Naive thymus-derived CD4-positive, alpha-beta T cell (primary cell): ENCODE measurements at regions not wholly inside any gene's neighbourhood (a gene's known extent, or its start where the extent isn't known, plus 50 kb on each side); places are given as distances from the start of the nearest gene placed in this dataset.
"Not testable (repeated sequence)": the region's sequence is repeated elsewhere in the genome, so short reads cannot be mapped to it uniquely, and the experiment has no call there.

Experiments used
- ATAC-seq: fragments of 150-1000 bp; cut with Tn5 transposase; 2 replicates; pipeline ENCODE4 v1.10.0; 2021; ENCODE audit warnings: mild to moderate bottlenecking, moderate library complexity
- CTCF ChIA-PET: fragments of 350-600 bp; sonication (Branson Sonifier 250); formaldehyde crosslinking; loops from one replicate; lab custom pipeline; 2021; ENCODE audit warnings: antibody characterized with exemption; lab: Charles Lee
- POLR2A ChIA-PET: fragments of 350-600 bp; sonication (Branson Sonifier 250); formaldehyde crosslinking; loops from one replicate; lab custom pipeline; 2021; ENCODE audit warnings: antibody characterized with exemption, inconsistent platforms; lab: Charles Lee
- DNase-seq, 9 donors: peaks; one replicate each; pipeline versions ENCODE4 v3.0.0 to v3.0.0-alpha.2; 2020 to 2022; ENCODE audit warnings: mixed read lengths in 1 of 9
- H3K27ac ChIP-seq: one replicate; pipeline ENCODE4 v1.7.0; 2013; ENCODE audit warnings: mild to moderate bottlenecking, low read depth, low read length, moderate library complexity
- H3K27me3 ChIP-seq, 2 donors: one replicate each; pipeline ENCODE4 v1.7.0; 2013; ENCODE audit warnings: low read length in 2 of 2, mild to moderate bottlenecking in 2 of 2, moderate library complexity in 2 of 2; ENCODE audit not compliant: control insufficient read depth in 2 of 2, insufficient read depth in 2 of 2
- H3K36me3 ChIP-seq, 3 experiments: 1 replicate in 2 of 3; 2 replicates in 1 of 3; pipeline ENCODE4 v1.7.0; 2013; ENCODE audit warnings: low read length in 3 of 3, mild to moderate bottlenecking in 3 of 3, moderate library complexity in 1 of 3; ENCODE audit not compliant: insufficient read depth in 3 of 3, control insufficient read depth in 2 of 3
- H3K4me1 ChIP-seq, 2 donors: one replicate each; pipeline ENCODE4 v1.7.0; 2013; ENCODE audit warnings: low read length in 2 of 2, mild to moderate bottlenecking in 2 of 2, moderate library complexity in 1 of 2; ENCODE audit not compliant: control insufficient read depth in 2 of 2, insufficient read depth in 2 of 2
- H3K4me3 ChIP-seq: 2 replicates; pipeline ENCODE4 v1.7.0; 2013; ENCODE audit warnings: mild to moderate bottlenecking, low read length
- H3K9me3 ChIP-seq, 3 experiments: 1 replicate in 2 of 3; 2 replicates in 1 of 3; pipeline ENCODE4 v1.7.0; 2013; ENCODE audit warnings: low read length in 3 of 3; ENCODE audit not compliant: control insufficient read depth in 2 of 3
- H3K27ac Mint-ChIP-seq, 9 donors: one replicate each; pipeline ENCODE4 v1.8.0; 2020 to 2022; ENCODE audit warnings: mixed read lengths in 9 of 9, mild to moderate bottlenecking in 8 of 9, moderate library complexity in 5 of 9, inconsistent platforms in 2 of 9
- H3K27me3 Mint-ChIP-seq, 5 donors: one replicate each; pipeline ENCODE4 v1.8.0; 2021 to 2022; ENCODE audit warnings: mixed read lengths in 5 of 5, mild to moderate bottlenecking in 1 of 5
- H3K36me3 Mint-ChIP-seq, 5 donors: one replicate each; pipeline ENCODE4 v1.8.0; 2020 to 2022; ENCODE audit warnings: mixed read lengths in 5 of 5, mild to moderate bottlenecking in 3 of 5, inconsistent platforms in 1 of 5
- H3K4me1 Mint-ChIP-seq, 7 donors: one replicate each; pipeline ENCODE4 v1.8.0; 2020 to 2022; ENCODE audit warnings: mixed read lengths in 7 of 7, mild to moderate bottlenecking in 3 of 7, inconsistent platforms in 1 of 7
- H3K4me3 Mint-ChIP-seq, 10 donors: one replicate each; pipeline ENCODE4 v1.8.0; 2020 to 2022; ENCODE audit warnings: mild to moderate bottlenecking in 10 of 10, mixed read lengths in 10 of 10, moderate library complexity in 6 of 10, inconsistent platforms in 2 of 10
- H3K9me3 Mint-ChIP-seq, 11 donors: one replicate each; pipeline ENCODE4 v1.8.0; 2020 to 2022; ENCODE audit warnings: mixed read lengths in 11 of 11, mild to moderate bottlenecking in 4 of 11, inconsistent platforms in 1 of 11, moderate library complexity in 1 of 11
- intact Hi-C, 2 donors: fragments of 100-400 bp; cut with micrococcal nuclease; formaldehyde crosslinking; loops; one replicate each; pipeline ENCODE4 v1.15.1; 2023

- H3K27ac Mint-ChIP-seq, result no peak overlapping the region
- POLR2A ChIA-PET, result no interaction called here
- peaks cover 0 to 5% (median 0%) of the 10 kb centered on the region in 7 donors for H3K4me1 Mint-ChIP-seq
Observed at GRCh38 chr16:27638833-27639560, 89.1 kb downstream of the KATNIP start.

DNA sequence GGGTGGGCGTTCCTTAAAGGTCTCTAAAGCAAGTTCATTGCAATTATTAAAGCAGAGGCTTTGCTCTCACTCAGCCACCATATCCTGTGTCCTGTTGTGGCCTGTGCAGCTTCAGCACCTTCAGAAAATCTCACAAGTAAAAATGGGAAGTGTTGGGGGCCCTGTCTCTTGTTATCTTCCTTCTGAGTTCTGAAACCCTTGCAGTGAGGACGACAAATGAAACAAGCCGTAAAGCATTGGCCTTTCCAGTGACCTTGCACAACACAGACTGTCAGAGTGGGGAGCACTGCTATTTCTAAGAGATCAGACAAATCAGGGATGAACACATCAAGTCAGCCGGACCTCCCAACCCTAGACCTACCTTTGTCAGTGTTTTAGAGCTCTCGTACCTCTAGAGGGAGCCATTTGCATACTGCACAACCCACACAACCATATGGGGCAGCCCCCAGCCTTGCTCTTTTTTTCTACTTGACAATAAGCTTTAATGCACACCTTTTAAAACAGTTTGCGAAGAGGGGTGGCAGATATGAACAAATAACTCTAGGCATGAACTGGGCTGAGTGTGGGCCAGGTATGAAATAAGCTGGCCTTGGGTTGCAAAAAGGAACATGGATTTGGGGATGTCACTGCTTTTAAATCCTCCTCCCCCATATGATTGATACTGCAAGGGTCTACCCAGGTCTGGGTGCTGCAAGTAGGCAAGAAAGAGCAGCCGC is 89.8 kb downstream of the KATNIP start:
- H3K9me3 Mint-ChIP-seq, result peaks cover 0 to 2% (median 0%) of the 10 kb centered on the region in 11 donors
- CTCF ChIA-PET, result no interaction called here
- no peaks in the 10 kb centered on the region for H3K27me3 Mint-ChIP-seq
- no peak overlapping the region for H3K27ac ChIP-seq
- no peaks in the 10 kb centered on the region for H3K4me1 ChIP-seq
- H3K4me1 Mint-ChIP-seq, result peaks cover 0 to 5% (median 0%) of the 10 kb centered on the region in 7 donors
- no peak overlapping the region for H3K27ac Mint-ChIP-seq
- H3K36me3 ChIP-seq, result no peaks in the 10 kb centered on the region
- ATAC-seq (peak; percentile 61), DNase-seq (peak in 1 of 9 donors; percentile 1)
- peaks cover 3 to 38% (median 14%) of the 10 kb centered on the region in 5 donors for H3K36me3 Mint-ChIP-seq
- H3K4me3 ChIP-seq, result no peak overlapping the region
- intact Hi-C loops, result no loop called here
- POLR2A ChIA-PET, result no interaction called here
- H3K9me3 ChIP-seq, result no peaks in the 10 kb centered on the region
- H3K4me3 Mint-ChIP-seq, result no peak overlapping the region
- no peaks in the 10 kb centered on the region for H3K27me3 ChIP-seq

More at GRCh38 chr16:27638833-27639560, 89.1 kb downstream of the KATNIP start:
- H3K4me1 ChIP-seq, result no peaks in the 10 kb centered on the region
- CTCF ChIA-PET, result no interaction called here
- intact Hi-C loops, result no loop called here
- no peak overlapping the region for H3K27ac ChIP-seq
- H3K36me3 ChIP-seq, result peaks cover 0 to 3% (median 0%) of the 10 kb centered on the region in 3 experiments
- no peaks in the 10 kb centered on the region for H3K27me3 ChIP-seq
- H3K9me3 Mint-ChIP-seq, result peaks cover 0 to 2% (median 0%) of the 10 kb centered on the region in 11 donors
- H3K4me3 ChIP-seq, result no peak overlapping the region
- ATAC-seq (no peak), DNase-seq (no peak)
- no peak overlapping the region for H3K4me3 Mint-ChIP-seq
- no peaks in the 10 kb centered on the region for H3K9me3 ChIP-seq
- H3K36me3 Mint-ChIP-seq, result peaks cover 3 to 40% (median 10%) of the 10 kb centered on the region in 5 donors
- H3K27me3 Mint-ChIP-seq, result no peaks in the 10 kb centered on the region

DNA sequence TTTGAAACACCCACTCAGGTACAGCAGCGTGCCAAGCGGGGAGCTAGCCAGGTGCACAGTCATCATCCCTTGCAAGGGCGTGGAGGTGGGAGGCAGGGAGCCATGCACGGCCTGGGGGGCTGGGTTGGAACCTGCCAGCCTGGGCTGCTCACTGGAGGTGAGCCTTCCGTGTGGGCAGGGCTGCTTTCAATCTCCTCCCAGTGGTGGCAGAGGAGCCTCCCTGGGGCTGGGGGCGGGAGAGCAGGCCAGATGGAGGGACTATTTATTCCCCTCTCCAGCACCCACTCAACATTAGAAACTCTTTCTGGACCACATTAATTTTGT is 90.3 kb downstream of the KATNIP start:
- DNase-seq, result no peak
- ATAC-seq, result no peak
- intact Hi-C loops, result no loop called here
- POLR2A ChIA-PET, result no interaction called here
- Histone ChIP-seq H3K9me3 (no peaks in the 10 kb centered on the region), H3K27ac (no peak overlapping the region), H3K36me3 (no peaks in the 10 kb centered on the region), H3K4me3 (no peak overlapping the region), H3K4me1 (no peaks in the 10 kb centered on the region), H3K27me3 (no peaks in the 10 kb centered on the region)
- peaks cover 0 to 5% (median 0%) of the 10 kb centered on the region in 7 donors for H3K4me1 Mint-ChIP-seq
- H3K36me3 Mint-ChIP-seq, result peaks cover 3 to 42% (median 14%) of the 10 kb centered on the region in 5 donors
- peaks cover 0 to 2% (median 0%) of the 10 kb centered on the region in 11 donors for H3K9me3 Mint-ChIP-seq
- no peak overlapping the region for H3K27ac Mint-ChIP-seq
- CTCF ChIA-PET, result no interaction called here
- no peaks in the 10 kb centered on the region for H3K27me3 Mint-ChIP-seq
- no peak overlapping the region for H3K4me3 Mint-ChIP-seq

DNA sequence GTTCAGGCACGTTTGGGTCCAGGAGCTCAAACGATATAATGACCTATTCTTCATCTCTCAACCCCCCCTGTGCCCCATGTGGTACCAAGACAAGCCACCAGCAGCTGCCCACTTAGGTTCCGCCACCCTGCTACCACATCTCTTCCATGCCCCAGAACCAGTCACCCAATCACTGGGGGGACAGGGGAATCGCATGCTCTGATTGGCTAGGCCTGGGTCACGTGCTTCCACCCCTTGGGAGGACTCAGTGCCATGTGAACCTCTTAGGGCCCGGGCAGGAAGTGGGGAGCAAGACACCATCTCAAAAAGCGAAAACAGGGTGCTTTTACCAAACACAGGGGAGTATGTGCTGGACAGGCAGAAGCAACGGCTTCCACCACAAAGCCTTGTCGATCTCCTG is 91.3 kb downstream of the KATNIP start:
- H3K27ac Mint-ChIP-seq, result no peak overlapping the region
- no peaks in the 10 kb centered on the region for H3K27me3 Mint-ChIP-seq
- Histone ChIP-seq H3K9me3 (no peaks in the 10 kb centered on the region), H3K4me3 (no peak overlapping the region), H3K27me3 (no peaks in the 10 kb centered on the region), H3K36me3 (no peaks in the 10 kb centered on the region), H3K4me1 (no peaks in the 10 kb centered on the region), H3K27ac (no peak overlapping the region)
- no peak for DNase-seq
- intact Hi-C loops, result no loop called here
- H3K36me3 Mint-ChIP-seq, result peaks cover 3 to 42% (median 14%) of the 10 kb centered on the region in 5 donors
- no peak overlapping the region for H3K4me3 Mint-ChIP-seq
- ChIA-PET POLR2A (no interaction called here), CTCF (interaction anchor here (0.7 kb wide), 1 partner anchor 460 kb away, joined by 4 read pairs; no protein-coding TSS in a partner anchor)
- peaks cover 0 to 5% (median 0%) of the 10 kb centered on the region in 7 donors for H3K4me1 Mint-ChIP-seq
- H3K9me3 Mint-ChIP-seq, result peaks cover 0 to 2% (median 0%) of the 10 kb centered on the region in 11 donors
- ATAC-seq, result no peak

DNA sequence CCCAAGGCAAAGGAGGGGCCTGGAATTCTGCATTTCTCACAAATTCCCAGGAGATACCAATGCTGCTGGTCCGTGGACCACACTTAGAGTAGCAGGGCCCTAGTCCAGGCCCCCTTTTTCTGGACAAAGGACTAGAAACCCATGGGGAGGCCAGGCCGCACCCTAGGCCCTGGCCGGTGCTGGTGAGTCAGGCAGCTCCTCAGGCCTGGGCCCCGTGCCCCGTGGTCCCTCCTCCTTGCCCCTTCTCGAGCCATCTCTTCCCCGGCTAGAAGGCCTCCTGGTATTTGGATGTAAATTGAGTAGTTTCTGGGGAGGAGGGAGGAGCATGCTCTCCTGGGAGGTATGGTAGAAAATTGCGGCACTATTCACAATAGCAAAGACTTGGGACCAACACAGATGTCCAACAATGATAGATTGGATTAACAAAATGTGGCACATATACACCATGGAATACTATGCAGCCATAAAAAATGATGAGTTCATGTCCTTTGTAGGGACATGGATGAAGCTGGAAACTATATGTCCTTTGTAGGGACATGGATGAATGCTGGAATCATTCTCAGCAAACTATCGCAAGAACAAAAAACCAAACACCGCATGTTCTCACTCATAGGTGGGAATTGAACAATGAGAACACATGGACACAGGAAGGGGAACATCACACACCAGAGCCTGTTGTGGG is 91.9 kb downstream of the KATNIP start:
- H3K4me1 Mint-ChIP-seq, H3K4me3 ChIP-seq, DNase-seq, H3K36me3 ChIP-seq, H3K27ac ChIP-seq, POLR2A ChIA-PET, H3K27me3 ChIP-seq, intact Hi-C loops, ATAC-seq, CTCF ChIA-PET, H3K4me1 ChIP-seq, H3K4me3 Mint-ChIP-seq, H3K9me3 Mint-ChIP-seq, H3K27ac Mint-ChIP-seq, H3K27me3 Mint-ChIP-seq, H3K9me3 ChIP-seq: not testable (repeated sequence)
- peaks cover 3 to 38% (median 14%) of the 10 kb centered on the region in 5 donors for H3K36me3 Mint-ChIP-seq

GRCh38 chr16:27642756-27643155 is 92.8 kb downstream of the KATNIP start:
- Mint-ChIP-seq H3K4me3 (no peak overlapping the region), H3K9me3 (peaks cover 0 to 2% (median 0%) of the 10 kb centered on the region in 11 donors), H3K36me3 (peaks cover 3 to 31% (median 13%) of the 10 kb centered on the region in 5 donors), H3K27ac (no peak overlapping the region), H3K27me3 (no peaks in the 10 kb centered on the region), H3K4me1 (peaks cover 0 to 3% (median 0%) of the 10 kb centered on the region in 7 donors)
- intact Hi-C loops, result no loop called here
- H3K27me3 ChIP-seq, result no peaks in the 10 kb centered on the region
- no peak overlapping the region for H3K27ac ChIP-seq
- ATAC-seq (no peak), DNase-seq (no peak)
- H3K4me3 ChIP-seq, result no peak overlapping the region
- no peaks in the 10 kb centered on the region for H3K9me3 ChIP-seq
- CTCF ChIA-PET, result no interaction called here
- H3K4me1 ChIP-seq, result no peaks in the 10 kb centered on the region
- no peaks in the 10 kb centered on the region for H3K36me3 ChIP-seq
- POLR2A ChIA-PET, result no interaction called here
